ENCODE measurements at regions not wholly inside any gene's neighbourhood (a gene's known extent, or its start where the extent isn't known, plus 50 kb on each side); places are given as distances from the start of the nearest gene placed in this dataset.
"Not testable (repeated sequence)": the region's sequence is repeated elsewhere in the genome, so short reads cannot be mapped to it uniquely, and the experiment has no call there.

DNA sequence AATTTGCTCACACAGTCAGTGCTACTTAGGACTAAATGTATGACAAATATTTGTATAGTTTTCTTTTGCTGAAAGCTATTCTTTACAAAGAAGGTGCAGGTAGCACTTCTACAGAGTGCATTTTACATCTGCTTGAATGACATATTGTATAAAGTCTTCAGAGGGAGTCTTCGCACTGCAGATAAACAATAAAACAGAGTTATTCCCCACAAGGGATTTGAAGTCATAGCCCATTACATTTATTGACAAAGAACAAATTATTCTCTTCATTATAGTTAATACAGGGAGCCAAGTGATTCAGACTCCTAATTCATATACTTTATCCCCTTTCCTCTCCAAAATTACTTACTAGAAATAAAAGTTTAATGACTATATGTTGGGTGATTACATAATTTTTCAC is 529.7 kb downstream of the EDEM1 start:
- peaks cover 13% of the 10 kb centered on the region for H3K9me3 Mint-ChIP-seq (ENCODE audit: unreplicated experiment)

DNA sequence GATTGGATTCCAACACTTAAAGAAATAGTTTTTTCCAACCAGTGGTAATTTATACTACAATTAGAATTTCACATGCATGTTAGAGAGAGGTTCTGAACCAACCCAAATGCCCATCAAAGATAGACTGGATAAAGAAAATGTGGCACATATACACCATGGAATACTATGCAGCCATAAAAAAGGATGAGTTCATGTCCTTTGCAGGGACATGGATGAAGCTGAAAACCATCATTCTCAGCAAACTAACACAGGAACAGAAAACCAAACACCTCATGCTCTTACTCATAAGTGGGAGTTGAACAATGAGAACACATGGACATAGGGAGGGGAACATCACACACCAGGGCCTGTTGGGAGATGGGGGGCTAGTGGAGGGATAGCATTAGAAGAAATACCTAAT is 532.2 kb downstream of the EDEM1 start:
- not testable (repeated sequence) for H3K27ac Mint-ChIP-seq (ENCODE audit: unreplicated experiment); H3K4me1 Mint-ChIP-seq (ENCODE audit: unreplicated experiment); DNase-seq (ENCODE audit: low spot score); H3K36me3 Mint-ChIP-seq (ENCODE audit: low read depth, unreplicated experiment); H3K27me3 Mint-ChIP-seq (ENCODE audit: unreplicated experiment); H3K4me3 Mint-ChIP-seq (ENCODE audit: unreplicated experiment)
- peaks cover 13% of the 10 kb centered on the region for H3K9me3 Mint-ChIP-seq (ENCODE audit: unreplicated experiment)

More for the DNA sequence above, 529.7 kb downstream of the EDEM1 start:
- Mint-ChIP-seq H3K27ac (ENCODE audit: unreplicated experiment) (no peak overlapping the region), H3K36me3 (ENCODE audit: low read depth, unreplicated experiment) (no peaks in the 10 kb centered on the region), H3K27me3 (ENCODE audit: unreplicated experiment) (peaks cover 2% of the 10 kb centered on the region), H3K4me3 (ENCODE audit: unreplicated experiment) (no peak overlapping the region), H3K4me1 (ENCODE audit: unreplicated experiment) (no peaks in the 10 kb centered on the region)
- TF ChIP-seq, protein P1, sequence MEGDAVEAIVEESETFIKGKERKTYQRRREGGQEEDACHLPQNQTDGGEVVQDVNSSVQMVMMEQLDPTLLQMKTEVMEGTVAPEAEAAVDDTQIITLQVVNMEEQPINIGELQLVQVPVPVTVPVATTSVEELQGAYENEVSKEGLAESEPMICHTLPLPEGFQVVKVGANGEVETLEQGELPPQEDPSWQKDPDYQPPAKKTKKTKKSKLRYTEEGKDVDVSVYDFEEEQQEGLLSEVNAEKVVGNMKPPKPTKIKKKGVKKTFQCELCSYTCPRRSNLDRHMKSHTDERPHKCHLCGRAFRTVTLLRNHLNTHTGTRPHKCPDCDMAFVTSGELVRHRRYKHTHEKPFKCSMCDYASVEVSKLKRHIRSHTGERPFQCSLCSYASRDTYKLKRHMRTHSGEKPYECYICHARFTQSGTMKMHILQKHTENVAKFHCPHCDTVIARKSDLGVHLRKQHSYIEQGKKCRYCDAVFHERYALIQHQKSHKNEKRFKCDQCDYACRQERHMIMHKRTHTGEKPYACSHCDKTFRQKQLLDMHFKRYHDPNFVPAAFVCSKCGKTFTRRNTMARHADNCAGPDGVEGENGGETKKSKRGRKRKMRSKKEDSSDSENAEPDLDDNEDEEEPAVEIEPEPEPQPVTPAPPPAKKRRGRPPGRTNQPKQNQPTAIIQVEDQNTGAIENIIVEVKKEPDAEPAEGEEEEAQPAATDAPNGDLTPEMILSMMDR (IDR thresholded peaks at IDR 0.05; ENCODE audit: unreplicated experiment) = no peak
- DNase-seq (ENCODE audit: low spot score) = no peak

GRCh38 chr3:5725801-5726200 is 538.3 kb downstream of the EDEM1 start:
- TF ChIP-seq, protein P1 (IDR thresholded peaks at IDR 0.05; ENCODE audit: unreplicated experiment) = no peak
- DNase-seq (ENCODE audit: low spot score) = no peak
- Mint-ChIP-seq H3K4me1 (ENCODE audit: unreplicated experiment) (no peaks in the 10 kb centered on the region), H3K9me3 (ENCODE audit: unreplicated experiment) (peaks cover 7% of the 10 kb centered on the region), H3K27ac (ENCODE audit: unreplicated experiment) (no peak overlapping the region), H3K36me3 (ENCODE audit: low read depth, unreplicated experiment) (no peaks in the 10 kb centered on the region), H3K4me3 (ENCODE audit: unreplicated experiment) (no peak overlapping the region), H3K27me3 (ENCODE audit: unreplicated experiment) (peaks cover 1% of the 10 kb centered on the region)

DNA sequence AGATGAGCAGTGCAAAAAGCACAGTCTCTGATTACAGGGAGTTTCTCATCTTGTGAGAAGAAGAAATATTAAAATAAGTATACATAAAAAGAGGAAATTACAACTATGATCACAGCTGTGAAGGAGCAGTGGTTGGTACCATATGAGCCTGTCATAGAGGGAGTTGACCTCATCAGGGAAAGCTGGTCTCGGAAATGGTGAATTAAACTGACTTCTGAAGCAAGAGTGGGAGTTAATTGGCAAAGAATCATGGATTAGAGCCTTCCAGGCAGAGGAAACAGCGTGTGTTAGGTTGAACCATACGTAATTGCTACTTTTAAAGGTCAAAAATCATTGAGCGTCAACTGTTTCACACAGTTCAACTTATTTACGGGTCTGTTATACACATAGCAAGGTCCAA is 539.1 kb downstream of the EDEM1 start:
- Mint-ChIP-seq H3K27me3 (ENCODE audit: unreplicated experiment) (peaks cover 1% of the 10 kb centered on the region), H3K27ac (ENCODE audit: unreplicated experiment) (no peak overlapping the region), H3K4me1 (ENCODE audit: unreplicated experiment) (no peaks in the 10 kb centered on the region), H3K4me3 (ENCODE audit: unreplicated experiment) (no peak overlapping the region), H3K36me3 (ENCODE audit: low read depth, unreplicated experiment) (no peaks in the 10 kb centered on the region), H3K9me3 (ENCODE audit: unreplicated experiment) (peaks cover 3% of the 10 kb centered on the region)
- TF ChIP-seq, protein P1 (IDR thresholded peaks at IDR 0.05; ENCODE audit: unreplicated experiment) = no peak
- DNase-seq (ENCODE audit: low spot score) = no peak

DNA sequence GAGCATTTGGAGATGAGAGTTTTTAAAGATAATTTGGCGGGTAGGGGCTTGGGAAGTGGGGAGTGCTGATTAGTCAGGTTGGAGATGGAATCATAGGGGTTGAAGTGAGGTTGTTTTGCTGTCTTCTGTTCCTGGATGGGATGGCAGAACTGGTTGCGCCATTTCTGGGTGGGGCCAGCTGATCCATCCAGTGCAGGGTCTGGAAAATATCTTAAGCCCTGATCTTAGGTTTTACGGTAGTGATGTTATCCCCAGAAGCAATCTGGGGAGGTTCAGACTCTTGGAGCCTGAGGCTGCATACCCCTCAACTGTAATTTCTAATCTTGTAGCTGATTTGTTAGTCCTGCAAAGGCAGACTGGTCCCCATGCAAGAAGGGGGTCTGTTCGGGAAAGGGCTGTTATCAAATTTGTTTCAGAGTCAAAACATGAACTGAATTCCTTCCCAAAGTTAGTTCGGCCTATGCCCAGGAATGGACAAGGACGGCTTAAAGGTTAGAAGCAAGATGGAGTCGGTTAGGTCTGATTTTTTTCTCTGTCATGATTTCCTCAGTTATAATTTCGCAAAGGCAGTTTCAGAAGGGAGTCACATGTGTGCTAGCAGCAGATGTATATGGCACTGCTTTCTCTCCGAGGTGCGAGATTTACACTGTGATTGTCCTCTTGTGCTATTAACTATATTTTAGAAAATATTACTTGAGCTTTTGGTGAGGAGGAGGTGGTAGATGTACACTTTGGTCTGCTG is 540.4 kb downstream of the EDEM1 start:
- H3K4me3 Mint-ChIP-seq (ENCODE audit: unreplicated experiment) = no peak overlapping the region
- H3K27ac Mint-ChIP-seq (ENCODE audit: unreplicated experiment) = no peak overlapping the region
- H3K36me3 Mint-ChIP-seq (ENCODE audit: low read depth, unreplicated experiment) = no peaks in the 10 kb centered on the region
- peaks cover 1% of the 10 kb centered on the region for H3K27me3 Mint-ChIP-seq (ENCODE audit: unreplicated experiment)
- DNase-seq (ENCODE audit: low spot score) = no peak
- no peaks in the 10 kb centered on the region for H3K4me1 Mint-ChIP-seq (ENCODE audit: unreplicated experiment)
- peaks cover 3% of the 10 kb centered on the region for H3K9me3 Mint-ChIP-seq (ENCODE audit: unreplicated experiment)
- TF ChIP-seq, protein P1 (IDR thresholded peaks at IDR 0.05; ENCODE audit: unreplicated experiment) = no peak
